Adrenal gland (tissue), 5 donors: ENCODE measurements at regions not wholly inside any gene's neighbourhood (a gene's known extent, or its start where the extent isn't known, plus 50 kb on each side); places are given as distances from the start of the nearest gene placed in this dataset.

ENCODE experiments used
- POLR2A ChIP-seq, 2 donors: fragments of 450-650 bp; IDR thresholded peaks; one replicate each; pipeline ENCODE4 v1.6.1; 2017; ENCODE audit warnings: antibody characterized with exemption in 2 of 2, mild to moderate bottlenecking in 2 of 2, moderate library complexity in 1 of 2
- TF ChIP-seq, protein P1 (sequence below), 6 experiments: fragments of 450-650 bp in 4 of 6; fragments of 200-600 bp in 2 of 6; sonication (generic) in 1 of 6; IDR thresholded peaks; 1 replicate in 5 of 6; 2 replicates in 1 of 6; pipeline versions ENCODE4 v1.5.1 to v1.8.0; 2016 to 2021; ENCODE audit warnings: antibody characterized with exemption in 6 of 6, mild to moderate bottlenecking in 2 of 6, moderate library complexity in 1 of 6
- donor health status: DM: no; HTN: no; CAD: no.

GRCh38 chr11:70540196-70540595 lies 141.9 kb downstream of the CTTN start:
- TF ChIP-seq, protein P1, sequence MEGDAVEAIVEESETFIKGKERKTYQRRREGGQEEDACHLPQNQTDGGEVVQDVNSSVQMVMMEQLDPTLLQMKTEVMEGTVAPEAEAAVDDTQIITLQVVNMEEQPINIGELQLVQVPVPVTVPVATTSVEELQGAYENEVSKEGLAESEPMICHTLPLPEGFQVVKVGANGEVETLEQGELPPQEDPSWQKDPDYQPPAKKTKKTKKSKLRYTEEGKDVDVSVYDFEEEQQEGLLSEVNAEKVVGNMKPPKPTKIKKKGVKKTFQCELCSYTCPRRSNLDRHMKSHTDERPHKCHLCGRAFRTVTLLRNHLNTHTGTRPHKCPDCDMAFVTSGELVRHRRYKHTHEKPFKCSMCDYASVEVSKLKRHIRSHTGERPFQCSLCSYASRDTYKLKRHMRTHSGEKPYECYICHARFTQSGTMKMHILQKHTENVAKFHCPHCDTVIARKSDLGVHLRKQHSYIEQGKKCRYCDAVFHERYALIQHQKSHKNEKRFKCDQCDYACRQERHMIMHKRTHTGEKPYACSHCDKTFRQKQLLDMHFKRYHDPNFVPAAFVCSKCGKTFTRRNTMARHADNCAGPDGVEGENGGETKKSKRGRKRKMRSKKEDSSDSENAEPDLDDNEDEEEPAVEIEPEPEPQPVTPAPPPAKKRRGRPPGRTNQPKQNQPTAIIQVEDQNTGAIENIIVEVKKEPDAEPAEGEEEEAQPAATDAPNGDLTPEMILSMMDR (IDR thresholded peaks at IDR 0.05), result no peak
- no peak for TF ChIP-seq POLR2A (IDR thresholded peaks at IDR 0.05)
